PFSK-1 (cell line): ENCODE measurements at regions not wholly inside any gene's neighbourhood (a gene's known extent, or its start where the extent isn't known, plus 50 kb on each side); places are given as distances from the start of the nearest gene placed in this dataset.

Experiments used
- FOXP2 ChIP-seq: optimal IDR thresholded peaks from 2 replicates; pipeline ENCODE3; 2011; ENCODE audit warnings: borderline replicate concordance, control low read depth, inconsistent platforms; ENCODE audit not compliant: insufficient read depth; ENCODE audit errors: extremely low read length, extremely low read depth
- POLR2AphosphoS5 ChIP-seq: IDR thresholded peaks from 2 replicates; pipeline ENCODE4 v1.6.1; 2012; ENCODE audit warnings: low read depth, mild to moderate bottlenecking, control low read depth, low read length, moderate library complexity
- SIN3A ChIP-seq: IDR thresholded peaks from 2 replicates; pipeline ENCODE4 v1.6.1; 2012; ENCODE audit warnings: mild to moderate bottlenecking, low read length, moderate library complexity, borderline replicate concordance; ENCODE audit not compliant: insufficient read depth
- TAF1 ChIP-seq: IDR thresholded peaks from 2 replicates; pipeline ENCODE4 v1.6.1; 2012; ENCODE audit warnings: low read length, control low read depth, borderline replicate concordance; ENCODE audit not compliant: insufficient read depth
- TF ChIP-seq, protein P1 (sequence below), 2 experiments: IDR thresholded peaks; 2 replicates each; pipeline versions ENCODE4 v1.6.1 to v1.8.0; 2011 to 2012; ENCODE audit warnings: low read depth in 2 of 2, low read length in 2 of 2, control low read depth in 1 of 2, inconsistent platforms in 1 of 2, mild to moderate bottlenecking in 1 of 2, moderate library complexity in 1 of 2; ENCODE audit not compliant: insufficient read depth in 1 of 2

- TF ChIP-seq FOXP2 (no peak), POLR2AphosphoS5 (no peak), SIN3A (no peak), TAF1 (no peak)
- TF ChIP-seq, protein P1, sequence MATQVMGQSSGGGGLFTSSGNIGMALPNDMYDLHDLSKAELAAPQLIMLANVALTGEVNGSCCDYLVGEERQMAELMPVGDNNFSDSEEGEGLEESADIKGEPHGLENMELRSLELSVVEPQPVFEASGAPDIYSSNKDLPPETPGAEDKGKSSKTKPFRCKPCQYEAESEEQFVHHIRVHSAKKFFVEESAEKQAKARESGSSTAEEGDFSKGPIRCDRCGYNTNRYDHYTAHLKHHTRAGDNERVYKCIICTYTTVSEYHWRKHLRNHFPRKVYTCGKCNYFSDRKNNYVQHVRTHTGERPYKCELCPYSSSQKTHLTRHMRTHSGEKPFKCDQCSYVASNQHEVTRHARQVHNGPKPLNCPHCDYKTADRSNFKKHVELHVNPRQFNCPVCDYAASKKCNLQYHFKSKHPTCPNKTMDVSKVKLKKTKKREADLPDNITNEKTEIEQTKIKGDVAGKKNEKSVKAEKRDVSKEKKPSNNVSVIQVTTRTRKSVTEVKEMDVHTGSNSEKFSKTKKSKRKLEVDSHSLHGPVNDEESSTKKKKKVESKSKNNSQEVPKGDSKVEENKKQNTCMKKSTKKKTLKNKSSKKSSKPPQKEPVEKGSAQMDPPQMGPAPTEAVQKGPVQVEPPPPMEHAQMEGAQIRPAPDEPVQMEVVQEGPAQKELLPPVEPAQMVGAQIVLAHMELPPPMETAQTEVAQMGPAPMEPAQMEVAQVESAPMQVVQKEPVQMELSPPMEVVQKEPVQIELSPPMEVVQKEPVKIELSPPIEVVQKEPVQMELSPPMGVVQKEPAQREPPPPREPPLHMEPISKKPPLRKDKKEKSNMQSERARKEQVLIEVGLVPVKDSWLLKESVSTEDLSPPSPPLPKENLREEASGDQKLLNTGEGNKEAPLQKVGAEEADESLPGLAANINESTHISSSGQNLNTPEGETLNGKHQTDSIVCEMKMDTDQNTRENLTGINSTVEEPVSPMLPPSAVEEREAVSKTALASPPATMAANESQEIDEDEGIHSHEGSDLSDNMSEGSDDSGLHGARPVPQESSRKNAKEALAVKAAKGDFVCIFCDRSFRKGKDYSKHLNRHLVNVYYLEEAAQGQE (IDR thresholded peaks at IDR 0.05; ENCODE audit: insufficient read depth in 1 of 2, low read depth in 2 of 2, low read length in 2 of 2), result no peak
These were observed 345.5 kb upstream of the DUSP10 start for GRCh38 chr1:222087221-222087920.

- TF ChIP-seq FOXP2 (no peak), POLR2AphosphoS5 (no peak)
- TF ChIP-seq, protein P1 (IDR thresholded peaks at IDR 0.05; ENCODE audit: insufficient read depth in 1 of 2, low read depth in 2 of 2, low read length in 2 of 2), result no peak
These were observed 343.1 kb upstream of the DUSP10 start for GRCh38 chr1:222084996-222085395.

DNA sequence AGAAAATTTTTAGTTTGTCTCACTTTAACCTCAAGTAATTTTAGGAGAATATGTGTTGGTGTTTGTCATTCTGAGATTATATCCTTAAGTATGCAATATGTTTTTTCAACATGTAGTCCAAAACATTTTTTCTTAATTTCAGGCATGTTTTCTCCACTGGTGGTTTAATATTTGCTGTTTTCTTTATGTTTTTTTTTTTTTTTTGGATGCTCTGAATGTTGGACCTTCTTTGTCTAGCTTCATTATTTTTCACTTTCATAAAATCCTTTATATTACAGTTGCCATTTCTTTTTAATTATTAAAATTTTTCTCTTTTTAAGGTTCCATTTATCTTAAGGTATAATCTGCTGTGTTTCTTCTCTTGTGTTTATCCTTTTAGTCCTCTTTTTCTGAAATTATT is 342.2 kb upstream of the DUSP10 start:
- TF ChIP-seq SIN3A, result no peak
- no peak for TF ChIP-seq POLR2AphosphoS5
- no peak for TF ChIP-seq TAF1
- TF ChIP-seq, protein P1 (IDR thresholded peaks at IDR 0.05; ENCODE audit: insufficient read depth in 1 of 2, low read depth in 2 of 2, low read length in 2 of 2), result no peak
- no peak for TF ChIP-seq FOXP2

DNA sequence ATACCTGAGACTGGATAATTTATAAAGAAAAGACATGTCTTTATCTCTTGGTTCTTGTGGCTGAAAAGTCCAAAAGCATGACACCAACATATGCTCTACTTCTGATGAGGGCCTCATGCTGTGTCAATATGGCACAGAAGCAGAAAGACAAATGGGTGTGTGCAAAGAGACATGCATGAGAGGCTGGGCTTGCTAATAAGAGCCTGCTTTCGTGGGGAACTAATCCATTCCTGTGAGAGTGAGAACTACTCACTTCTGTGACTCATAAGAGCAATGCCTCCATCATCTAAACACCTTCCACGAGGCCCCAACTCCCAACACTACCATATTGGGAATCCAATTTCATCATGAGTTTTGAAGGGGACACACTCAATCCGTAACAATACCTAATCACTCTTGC is 340.0 kb upstream of the DUSP10 start:
- TF ChIP-seq, protein P1 (IDR thresholded peaks at IDR 0.05; ENCODE audit: insufficient read depth in 1 of 2, low read depth in 2 of 2, low read length in 2 of 2), result no peak
- TF ChIP-seq SIN3A, result no peak
- no peak for TF ChIP-seq POLR2AphosphoS5
- no peak for TF ChIP-seq FOXP2
- TF ChIP-seq TAF1, result no peak

GRCh38 chr1:222079566-222079965 is 337.7 kb upstream of the DUSP10 start:
- TF ChIP-seq TAF1 (no peak), SIN3A (no peak), POLR2AphosphoS5 (no peak)
- TF ChIP-seq, protein P1 (IDR thresholded peaks at IDR 0.05; ENCODE audit: insufficient read depth in 1 of 2, low read depth in 2 of 2, low read length in 2 of 2), result no peak
